SKM-1 treated with dmso at 0.1 percent for 144 hours (cell line): ENCODE measurements at regions not wholly inside any gene's neighbourhood (a gene's known extent, or its start where the extent isn't known, plus 50 kb on each side); places are given as distances from the start of the nearest gene placed in this dataset.

Experiments used
- DNase-seq: peaks from one replicate; lab custom pipeline; 2025; ENCODE audit not compliant: unreplicated experiment; lab: John Stamatoyannopoulos, UW

DNA sequence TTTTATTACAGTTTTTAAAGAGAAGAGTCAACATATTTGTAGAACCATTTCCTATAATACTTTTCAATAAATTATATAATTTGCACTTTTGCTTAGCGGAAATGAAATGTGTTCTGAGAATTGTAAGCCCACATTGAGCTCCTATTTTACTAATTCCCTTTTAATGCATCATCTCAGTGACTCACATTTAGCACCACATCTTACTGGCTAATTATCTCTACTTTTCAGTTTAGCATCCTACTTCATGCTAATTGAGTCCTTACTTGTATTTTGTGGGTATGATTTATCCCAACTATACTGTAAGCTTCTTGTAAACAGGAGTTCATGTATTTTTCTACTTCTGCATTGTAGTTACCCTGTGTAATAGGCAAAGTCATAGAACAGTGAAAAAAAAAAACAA, 67.5 kb downstream of the TMX1 start:
- no peak for DNase-seq

DNA sequence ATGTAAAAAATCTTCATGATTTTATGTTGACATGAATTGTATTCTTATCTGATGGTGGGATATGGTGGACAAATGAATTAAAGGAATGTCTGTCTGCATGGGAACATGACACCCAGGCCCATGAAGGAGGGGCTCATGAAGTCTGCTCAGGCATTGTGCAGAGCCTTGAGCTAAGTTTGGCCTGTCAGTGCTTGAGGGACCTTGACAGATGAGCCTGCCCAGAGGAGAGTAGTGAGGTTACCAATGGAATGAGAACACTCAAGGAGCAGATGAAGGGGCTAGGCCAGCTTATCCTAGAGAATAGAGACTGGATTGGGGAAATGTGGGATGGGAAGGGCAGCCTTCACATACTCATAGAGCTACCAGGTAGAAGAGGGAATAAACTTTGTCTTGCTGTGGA, 68.8 kb downstream of the TMX1 start:
- DNase-seq, result no peak

DNA sequence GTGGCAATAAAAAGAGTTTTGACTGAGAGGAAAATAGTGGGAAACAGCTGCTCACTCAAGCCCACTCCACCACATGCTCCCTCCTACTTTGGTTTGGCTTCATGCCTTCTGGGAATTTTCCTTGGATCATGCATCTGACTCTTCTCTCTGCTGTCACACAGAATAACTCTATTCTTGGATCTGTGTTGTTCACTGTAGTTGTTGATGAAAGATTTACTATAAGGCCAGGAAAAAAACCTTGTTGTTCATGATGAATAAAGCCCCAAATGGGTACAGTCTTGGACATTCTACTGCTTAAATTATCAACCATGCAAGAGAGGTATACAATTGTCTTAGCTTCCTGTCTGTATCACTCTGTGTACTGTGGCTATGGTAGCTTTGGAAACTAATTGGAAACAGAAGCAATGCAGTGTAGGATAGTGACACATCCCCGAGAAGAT, 70.5 kb downstream of the TMX1 start:
- no peak for DNase-seq

DNA sequence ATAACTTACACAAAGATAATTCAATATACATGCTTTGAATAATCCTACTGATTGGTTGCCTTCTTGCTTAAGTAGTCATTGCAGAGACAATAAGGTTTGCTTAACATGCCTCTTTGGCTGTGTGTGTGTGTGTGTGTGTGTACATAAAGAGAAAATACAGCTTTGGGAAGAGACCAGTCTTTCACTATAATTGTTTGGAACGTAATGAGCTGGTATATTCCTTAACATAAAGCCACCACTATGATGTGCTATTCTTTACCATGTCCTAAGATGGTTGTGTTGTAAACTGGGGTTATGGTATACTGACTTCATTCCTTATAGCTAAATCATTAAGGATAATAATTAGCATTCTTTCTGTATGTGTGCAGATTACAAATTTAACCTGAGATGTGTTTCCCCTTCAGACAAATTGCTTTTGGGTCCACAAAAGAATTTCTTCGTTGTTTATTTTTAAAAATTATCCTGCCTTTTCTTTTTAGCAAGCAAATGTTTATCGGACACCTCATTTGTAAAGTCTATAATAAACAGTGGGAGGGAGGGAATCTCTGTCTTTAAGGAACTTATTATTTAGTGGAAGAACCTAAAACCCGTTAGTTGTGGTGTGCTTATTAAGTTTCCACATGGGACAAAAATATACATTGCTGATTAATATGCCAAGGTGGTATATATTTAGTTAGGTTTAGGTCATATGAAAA, 74.4 kb downstream of the TMX1 start:
- DNase-seq, result no peak

DNA sequence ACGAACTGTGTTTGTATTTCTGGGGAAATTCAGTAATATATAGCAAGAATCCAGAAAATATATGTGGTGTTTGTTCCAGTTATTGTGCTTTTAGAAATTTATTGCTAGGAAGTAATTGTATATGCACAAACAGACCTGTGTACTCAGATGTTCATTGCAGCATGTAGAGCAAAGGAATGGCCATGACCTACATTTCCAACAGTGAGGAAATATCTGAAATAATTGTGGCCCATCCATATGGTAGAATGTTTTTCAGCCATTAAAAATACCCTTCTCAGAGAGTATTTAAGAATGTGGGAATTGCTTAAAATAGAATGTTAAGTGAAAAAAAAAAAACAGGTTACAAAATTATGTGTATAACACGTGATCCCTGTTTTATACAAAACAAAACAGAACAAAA, 77.3 kb downstream of the TMX1 start:
- DNase-seq, result no peak

DNA sequence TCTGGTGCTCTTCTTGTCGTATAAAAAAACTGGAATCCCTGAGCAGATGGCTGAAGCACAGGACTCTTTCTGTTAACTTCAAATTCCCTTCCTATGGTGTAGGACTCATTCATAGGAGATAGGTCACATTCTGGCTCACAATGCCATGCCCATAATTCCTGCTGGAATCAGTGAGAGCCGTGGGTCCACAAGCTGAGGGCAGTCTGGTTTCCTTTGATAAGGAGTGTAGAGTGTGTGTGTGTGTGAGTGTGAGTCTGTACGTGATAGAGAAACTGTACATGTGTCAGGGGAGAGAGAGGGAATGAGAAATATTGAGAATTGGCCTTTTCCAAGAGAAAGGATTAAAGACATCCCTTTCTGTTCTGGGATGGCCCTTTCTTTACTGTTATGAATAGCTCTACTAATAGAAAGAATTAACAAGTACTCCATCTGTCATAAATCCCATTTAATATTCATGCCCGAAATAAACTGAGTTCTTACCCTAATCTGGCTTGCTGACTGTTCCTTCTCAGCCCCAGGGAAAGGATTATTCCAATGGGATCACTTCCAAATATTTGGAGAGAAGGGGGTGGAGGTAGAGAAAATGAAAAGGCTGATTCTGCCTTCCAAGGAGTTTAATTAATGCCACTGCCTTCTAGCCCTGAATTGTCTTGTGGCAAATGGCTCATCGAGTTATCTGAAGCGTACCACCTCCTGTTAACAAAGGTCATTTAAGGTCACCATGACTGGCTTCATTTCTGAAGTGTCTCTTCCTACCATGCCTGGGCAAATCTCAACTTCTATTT, 79.0 kb downstream of the TMX1 start:
- no peak for DNase-seq

DNA sequence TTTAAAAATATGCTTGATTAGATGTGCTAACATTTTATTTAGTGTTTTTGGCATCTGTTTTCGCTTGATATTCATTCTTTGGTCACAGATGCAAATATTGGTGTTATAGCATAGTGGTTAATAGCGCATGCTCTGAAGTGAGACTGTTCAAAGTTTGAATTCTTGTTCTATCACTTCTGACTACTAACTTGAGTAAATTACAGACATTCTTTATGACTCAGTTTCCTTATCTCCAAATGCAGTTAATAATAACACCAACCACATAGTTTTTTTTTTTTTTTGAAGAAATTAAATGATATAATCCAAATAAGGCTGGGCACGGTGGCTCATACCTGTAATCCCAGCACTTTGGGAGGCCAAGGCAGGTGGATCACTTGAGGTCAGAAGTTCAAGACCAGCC, 81.0 kb downstream of the TMX1 start:
- DNase-seq, result no peak

DNA sequence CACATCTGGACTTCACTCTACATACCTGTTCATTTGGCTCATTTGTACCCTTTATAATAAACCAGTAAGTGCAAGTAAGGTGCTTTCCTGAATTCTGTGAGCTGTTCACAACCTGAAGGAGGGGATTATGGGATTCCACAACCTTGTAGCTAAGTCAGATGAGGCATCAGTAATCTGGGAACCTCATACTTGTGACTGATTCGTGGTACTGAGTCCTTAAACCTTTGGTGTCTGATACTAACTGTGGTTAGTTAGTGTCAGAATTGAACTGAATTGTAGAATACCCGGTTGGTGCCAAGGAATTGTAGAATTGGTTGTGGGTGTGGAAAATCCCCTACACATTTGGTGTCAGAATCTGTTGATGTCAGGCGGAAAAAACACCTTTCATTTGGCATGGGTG, 83.4 kb downstream of the TMX1 start:
- DNase-seq, result no peak

DNA sequence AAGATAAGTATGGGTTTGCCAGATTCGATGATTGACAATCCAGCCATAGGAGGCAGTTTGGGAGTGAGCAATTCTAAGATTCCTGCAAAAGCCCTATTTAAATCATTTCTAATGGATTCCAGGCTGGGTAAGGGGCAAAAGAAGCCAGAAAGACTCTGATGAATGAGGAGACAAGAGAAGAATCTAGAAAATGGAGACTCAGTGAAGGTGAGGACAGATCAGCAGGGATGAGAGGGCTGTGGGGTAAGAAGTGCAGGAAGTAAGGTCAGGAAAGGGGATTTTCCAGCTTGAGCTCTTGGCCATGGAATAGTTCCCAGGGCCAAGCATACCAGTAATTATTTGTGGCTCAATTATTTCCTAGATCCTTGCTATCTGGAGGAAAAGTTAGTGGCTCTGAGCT, 87.3 kb downstream of the TMX1 start:
- DNase-seq, result no peak

DNA sequence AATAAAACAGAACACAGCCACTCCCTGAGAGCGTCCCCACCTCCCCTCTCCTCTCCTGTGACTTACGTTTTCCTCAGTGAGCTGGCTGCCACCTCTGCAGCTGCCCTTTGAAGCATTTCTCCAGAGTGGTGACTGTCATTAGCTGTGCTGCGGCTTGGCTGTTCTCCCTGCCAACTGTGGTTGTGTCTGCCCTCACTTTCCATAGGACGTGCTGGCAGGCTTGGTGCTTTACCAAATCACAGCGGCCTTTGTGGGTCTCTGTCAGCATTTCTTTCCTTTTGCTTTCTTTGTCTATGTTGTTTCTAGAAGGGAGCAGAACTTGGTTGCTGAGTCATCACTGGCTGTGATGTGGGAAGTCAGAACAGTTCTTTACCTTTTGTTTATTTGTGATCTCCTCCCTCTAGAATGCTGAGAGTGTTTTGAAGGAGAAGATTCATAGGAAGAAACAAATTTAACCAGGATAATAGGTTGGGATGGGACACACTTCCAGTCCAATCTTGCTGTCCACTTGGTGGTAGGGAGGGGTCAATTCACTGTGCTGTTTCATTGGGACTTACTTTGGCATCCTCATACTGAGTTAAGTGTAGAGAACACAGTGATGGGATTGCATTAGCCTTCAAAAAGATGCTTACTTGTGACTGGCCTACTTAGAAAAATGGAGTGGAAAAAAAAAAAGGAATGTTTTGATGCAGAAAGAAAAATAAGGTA, 88.2 kb downstream of the TMX1 start:
- DNase-seq, result no peak

DNA sequence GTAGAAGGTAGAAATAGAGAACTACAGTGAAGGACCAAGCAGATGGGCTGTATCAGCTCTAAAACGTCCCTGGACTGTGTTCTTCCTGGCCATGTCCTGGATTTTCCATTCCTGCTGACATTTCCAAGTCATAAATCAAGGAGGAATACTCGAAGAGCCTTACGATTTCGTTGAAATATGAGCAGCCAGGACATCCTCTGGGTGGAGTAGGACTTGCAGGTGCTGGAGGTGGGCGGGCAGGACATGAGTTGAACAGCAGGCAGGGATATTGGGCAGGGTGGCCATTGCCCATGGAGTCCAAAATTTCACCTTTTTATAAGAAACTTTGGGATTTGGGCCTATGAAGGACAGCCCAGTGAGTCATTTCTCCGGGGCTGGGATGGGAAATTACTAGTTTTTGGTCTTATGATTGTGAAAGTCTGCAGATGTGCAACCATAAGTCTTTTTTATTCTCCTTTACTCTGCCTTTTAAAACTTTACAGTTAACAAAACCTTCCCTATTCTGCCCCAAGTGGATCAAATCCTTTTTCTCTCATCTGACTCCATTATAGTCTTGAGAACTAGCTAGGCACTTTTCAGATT, 88.8 kb downstream of the TMX1 start:
- no peak for DNase-seq

DNA sequence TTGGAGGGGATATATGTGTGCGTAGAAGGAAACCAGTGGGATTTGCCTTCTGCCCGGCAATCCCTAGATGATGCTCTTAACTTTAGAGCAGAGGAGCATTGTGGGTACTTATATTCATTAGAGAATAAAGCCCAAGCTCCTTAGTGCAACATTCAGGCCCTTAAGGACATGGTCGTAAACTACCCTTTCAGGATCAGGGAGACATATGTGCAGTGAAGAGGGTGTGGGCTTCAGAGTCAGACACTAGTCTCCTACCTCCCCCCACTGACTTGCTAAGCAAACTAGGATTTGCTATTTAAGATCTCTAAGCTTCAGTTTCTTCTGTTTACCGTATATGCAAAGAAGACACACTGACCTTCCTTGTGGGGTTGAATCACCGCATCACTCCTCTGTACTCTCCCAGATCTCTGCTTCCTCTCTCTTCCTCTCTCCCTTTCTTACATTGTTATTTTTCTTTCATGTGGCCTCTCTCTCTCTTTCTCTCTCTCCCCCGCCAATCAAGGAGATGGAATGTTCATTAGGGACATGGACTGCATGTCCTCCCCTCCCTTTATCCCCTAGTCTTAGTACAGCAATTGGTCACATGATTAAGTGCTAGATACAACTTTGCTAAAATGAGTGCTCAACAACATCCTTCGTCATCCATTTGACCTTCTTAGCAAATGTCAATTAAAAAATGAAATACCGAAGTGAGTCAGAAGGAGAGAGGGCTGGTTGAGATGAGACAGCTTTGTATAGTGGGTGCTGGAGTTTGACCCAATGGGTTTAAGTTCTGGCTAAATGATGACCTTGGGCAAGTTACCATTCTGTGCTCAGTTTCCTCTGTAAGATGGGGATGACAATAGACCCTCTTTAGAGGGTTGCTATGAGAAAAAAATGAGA, 91.7 kb downstream of the TMX1 start:
- DNase-seq, result no peak

DNA sequence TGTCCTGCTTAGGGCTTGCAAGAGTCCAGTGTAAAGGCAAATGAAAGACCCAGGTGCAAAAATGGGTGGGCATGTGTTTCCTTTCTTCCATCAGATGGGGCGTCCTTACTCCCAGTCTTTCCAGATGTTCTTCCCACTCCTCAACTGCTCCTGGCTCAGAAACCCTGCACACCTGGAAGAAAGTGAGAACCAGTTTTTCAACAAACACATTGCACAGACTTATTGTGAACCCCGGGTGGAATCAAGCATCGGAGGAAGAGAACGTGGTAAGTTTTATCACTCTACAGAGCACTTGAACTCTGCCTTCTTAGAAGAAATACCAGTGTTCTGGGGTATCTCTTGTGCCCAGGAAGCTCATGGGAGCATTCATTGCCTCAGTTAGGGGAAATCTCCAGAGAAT, 93.3 kb downstream of the TMX1 start:
- DNase-seq, result no peak

DNA sequence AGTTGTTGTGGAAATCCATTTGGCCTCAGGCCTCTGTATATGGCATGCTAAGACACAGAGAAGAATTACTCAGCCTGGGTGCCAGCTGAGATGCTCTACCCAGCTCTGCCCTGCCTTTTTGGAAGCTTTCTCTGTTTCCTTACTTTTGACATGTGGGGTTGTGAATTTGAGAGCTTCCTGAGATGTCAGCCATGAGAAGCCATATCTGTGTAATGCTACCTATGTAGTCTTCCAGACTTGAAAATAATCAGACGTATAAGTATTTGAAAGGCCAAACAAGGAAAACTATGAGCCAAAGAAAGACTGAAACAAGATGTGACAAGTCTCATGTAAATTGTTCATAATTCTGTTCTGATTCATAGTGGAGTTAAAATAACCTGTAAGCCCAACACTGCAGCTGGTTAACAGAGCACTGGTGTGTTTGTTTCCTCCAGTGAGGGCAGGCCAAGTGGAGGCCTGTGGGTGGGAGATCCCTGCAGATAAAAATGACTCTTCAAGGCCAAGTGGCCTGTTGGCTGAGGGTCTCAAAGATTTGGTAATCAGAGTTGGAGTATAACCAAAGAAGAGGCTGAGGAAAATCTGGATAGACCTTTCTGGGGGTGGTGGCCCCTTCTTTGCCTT, 94.0 kb downstream of the TMX1 start:
- no peak for DNase-seq

DNA sequence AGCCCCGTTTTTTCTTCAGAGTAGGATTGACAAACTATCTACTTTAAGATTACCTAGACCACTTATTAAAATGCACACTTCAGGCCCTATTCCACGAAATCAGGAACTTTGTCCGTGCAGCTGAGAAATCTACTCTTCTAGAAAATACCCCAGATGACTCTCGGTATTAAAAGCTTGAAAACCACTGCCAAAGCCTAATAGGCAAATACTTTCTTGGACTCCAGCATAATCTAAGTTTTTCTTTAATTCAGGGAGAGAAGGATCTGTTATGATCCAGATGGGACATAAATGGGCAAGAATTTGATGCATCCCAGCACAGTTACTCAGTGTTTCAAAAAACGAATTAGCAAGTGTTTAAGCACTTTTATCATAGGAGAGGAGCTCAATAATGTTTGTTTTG, 94.5 kb downstream of the TMX1 start:
- DNase-seq, result no peak

DNA sequence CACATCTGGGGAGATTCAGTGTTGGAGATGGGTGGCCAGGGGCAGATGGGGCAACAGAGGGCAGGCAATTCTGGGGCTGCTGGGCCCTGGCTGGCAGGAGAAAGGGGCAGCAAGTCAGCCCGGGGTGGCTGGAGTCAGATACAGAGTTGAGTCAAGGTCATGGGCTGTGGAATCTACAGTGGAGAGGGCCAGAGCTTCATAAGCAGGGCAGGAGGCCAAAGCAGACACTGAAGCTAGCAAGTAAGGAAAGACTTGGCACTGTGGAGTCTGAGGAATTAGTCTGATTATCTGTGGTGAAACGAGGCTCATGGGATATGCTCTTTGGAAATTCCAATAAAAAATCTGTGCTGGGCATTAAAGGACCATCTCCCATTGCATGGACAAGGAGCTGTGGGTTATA, 95.5 kb downstream of the TMX1 start:
- no peak for DNase-seq

DNA sequence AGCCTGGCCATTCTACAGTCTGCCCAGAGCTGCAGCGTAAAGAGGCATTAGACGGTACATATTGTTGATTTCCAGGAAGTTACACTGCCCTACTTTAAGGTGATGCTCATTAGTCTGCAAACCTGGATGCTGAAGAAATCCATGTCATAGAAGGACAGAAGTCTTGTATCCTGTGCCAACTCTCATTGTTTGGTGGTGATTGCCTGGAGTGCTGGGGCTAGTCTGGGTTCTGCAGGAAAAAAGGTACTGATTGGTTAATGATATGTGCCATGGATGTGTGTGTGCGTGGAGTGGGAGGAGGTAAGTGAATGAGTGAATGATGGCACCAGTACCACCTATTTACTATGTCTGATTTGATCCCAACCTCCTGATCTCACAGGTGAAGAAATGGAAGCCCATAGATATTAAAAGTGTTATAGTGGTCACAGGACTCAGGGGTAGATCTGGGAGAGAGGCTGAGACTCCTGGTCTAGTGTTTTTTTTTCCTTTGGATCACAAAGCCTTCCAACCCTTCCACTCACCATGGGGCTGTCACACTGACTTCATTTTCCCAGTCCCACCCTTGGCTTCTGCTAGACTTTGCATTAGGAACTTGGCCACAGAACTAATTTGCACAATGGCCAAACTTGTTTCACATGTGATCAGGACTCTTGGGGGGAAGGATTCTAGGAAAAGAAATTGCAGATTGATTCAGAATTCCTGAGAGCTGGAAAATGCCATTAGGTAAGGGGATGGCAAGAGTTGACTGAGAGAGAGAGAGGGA, 96.1 kb downstream of the TMX1 start:
- no peak for DNase-seq

DNA sequence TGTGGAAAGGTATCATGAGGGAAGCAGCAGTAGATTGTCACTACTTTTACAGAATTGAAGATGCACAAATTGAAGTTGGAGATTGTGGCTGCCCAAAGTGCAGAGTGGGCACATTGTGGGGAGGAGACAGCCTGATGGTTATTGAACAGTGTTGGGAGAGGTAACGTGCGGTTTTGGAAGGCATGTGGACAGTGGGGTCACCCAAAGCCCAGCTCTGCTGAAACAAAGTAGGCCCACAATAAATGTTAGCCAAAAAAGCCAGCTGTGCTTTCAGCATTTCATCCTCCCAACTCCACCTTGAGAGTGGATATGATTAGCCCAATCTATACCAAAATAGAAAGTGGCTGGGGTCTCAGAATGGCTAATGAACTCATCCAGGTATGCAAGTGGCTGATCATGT, 96.7 kb downstream of the TMX1 start:
- DNase-seq, result no peak

DNA sequence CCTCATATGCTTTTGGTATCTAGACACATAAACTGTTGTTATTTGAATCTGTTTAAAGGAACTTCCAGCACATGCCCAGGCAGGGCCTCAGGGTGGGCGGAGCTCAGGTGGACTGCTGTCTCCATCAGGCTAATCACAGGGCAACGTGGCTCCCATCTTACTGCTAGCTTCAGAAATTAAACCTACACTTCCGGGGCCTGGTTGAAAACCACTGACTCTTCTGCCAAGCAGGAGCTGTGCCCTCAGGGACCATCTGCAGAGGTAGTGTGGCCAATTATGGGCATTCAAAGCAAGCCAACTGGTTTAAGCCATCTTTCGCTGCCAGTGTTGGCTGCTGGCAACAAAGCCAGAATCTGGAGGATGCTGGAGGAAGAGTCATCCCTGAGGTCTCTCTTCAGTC, 97.5 kb downstream of the TMX1 start:
- no peak for DNase-seq

DNA sequence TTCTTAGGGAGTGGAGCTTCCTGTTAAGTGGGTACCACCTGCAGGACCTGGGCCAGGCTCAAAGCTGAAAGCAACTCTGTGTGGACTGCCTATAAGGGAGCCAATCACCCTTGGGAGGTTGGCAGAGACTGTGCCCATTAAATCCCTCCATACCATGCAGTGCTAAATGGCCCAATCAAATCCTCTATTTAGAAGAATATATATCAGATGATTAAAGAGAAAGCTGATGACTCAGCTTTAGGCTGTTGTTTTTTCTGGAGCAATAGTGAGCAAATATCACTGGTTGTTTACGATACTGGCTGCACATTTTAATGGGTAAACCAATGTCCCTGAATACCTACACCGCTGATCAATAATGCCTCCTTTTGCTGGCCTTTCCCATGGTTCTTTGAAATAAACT, 101.3 kb downstream of the TMX1 start:
- DNase-seq, result no peak
